ENCODE measurements at regions not wholly inside any gene's neighbourhood (a gene's known extent, or its start where the extent isn't known, plus 50 kb on each side); places are given as distances from the start of the nearest gene placed in this dataset.

- TF ChIP-seq CTCF (IDR thresholded peaks at IDR 0.05; ENCODE audit: low read depth, low read length) (no peak), EZH2phosphoT487 (IDR thresholded peaks at IDR 0.05; ENCODE audit: low read depth) (no peak)
These were observed 249.3 kb upstream of the DMRT1 start for GRCh38 chr9:592225-592624.

Data from OCI-LY3 (cell line).